SW 1271 (cell line): ENCODE measurements at regions not wholly inside any gene's neighbourhood (a gene's known extent, or its start where the extent isn't known, plus 50 kb on each side); places are given as distances from the start of the nearest gene placed in this dataset.

Experiments used
- DNase-seq, 2 experiments: peaks; one replicate each; lab custom pipeline; 2025; lab: John Stamatoyannopoulos, UW

DNA sequence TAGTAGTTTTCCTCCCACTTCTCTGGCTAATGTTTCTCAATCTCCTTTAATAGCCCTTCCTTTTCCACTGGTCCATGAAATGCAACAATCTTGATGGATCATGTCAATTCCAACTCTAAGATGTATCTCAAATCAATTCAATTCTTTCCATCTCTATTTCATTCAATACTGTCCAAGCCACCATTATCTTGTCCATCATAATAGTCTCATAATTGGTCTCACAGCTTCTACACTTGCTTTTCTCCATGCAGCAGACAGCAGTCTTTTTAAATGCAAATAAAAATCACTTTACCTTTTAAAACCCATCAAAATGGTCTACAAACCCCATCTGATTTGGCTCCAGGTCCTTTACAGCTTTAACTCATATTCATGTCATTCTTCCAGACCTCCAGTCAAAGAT lies 226.6 kb downstream of the EPHA4 start:
- no peak for DNase-seq

DNA sequence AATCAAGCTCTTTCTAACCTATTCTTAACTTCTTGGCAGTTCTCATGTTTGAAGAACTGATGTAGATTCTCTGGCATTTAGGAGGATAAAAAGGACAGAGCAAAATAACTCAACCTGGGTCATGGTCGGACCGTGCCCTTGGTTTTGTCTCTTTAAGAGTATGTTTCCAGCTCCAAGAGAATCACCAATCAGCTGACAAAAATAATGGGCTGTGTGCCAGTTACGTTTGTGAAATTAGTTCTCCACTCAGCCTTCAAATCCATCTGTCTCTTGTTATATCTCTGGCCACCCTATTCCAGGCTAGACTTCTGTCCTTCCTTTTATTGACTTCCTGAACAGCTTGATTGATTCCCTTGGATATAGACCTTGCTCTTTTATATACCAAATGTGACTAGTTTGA lies 225.7 kb downstream of the EPHA4 start:
- no peak for DNase-seq

DNA sequence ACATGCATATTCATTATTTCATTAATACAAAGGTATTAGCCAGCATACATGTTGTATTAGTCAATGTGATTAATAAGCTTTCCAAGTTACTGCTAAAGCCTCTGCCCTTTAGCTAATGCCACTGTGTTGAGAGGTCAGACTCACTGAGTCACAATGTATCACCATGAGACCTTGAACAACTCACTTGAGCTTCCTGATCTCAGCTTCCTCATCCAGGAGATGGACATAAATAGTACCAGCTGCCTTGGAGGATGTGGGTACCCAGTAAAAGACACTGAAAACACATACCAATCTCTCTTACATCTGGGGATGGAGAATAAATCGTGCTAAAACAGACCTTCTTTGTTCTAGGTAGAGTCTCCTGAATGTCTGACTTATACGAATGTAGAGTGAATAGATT lies 224.6 kb downstream of the EPHA4 start:
- DNase-seq, result no peak

DNA sequence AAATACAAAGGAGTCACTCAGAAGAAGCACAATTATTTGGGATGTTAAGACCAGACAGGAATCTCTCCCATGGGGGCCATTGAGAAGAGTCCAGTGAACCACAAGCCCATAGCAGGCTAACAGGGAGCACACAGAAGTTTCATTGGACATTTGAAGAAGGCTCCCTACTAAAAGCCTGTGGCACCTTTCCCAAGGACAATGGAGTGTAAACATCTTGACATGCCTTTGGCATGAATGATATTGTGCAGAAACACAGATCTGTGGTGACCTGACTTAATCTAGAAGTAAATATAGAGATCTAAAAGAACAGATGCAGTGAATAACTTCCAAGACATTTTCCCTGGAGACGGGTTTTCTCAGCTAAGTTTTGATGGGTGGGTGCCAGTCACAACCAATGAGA lies 221.5 kb downstream of the EPHA4 start:
- DNase-seq, result no peak

DNA sequence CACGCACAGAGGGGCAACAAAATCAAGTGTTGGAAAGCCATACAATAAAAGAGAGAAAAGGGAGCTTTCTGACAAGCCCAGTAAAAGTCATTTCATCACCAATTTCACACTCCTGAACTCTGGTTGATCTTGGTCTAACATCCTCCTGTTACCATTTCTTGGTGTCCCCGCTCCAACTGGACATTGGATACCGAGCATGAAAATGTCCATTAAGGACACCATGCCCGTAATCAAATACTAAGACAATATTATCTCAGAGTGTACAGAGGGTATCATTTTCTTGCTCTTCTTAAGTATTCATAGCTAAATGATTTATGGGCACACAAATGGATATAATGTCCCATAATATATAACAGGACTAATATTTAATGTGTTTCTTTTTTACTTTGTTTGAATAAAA lies 218.9 kb downstream of the EPHA4 start:
- no peak for DNase-seq

DNA sequence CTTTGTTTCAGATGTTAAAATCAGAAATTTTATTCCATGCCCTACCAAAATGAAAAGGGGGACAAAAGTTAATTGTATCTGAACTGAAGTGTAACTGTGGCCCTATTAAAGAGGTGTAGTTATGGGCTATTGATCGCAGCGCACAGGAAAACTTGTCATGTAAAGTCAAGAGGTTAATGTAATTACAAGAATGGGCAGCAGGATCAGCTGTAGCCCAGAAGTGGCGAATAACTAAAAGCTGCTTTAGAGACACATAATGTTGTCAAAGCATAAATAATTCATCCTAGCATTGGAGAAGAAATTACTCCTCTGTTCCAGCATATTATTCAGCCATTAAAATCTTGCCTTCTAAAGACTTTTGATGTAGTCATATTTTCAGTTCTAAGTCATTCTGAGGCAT lies 211.8 kb downstream of the EPHA4 start:
- DNase-seq, result no peak

DNA sequence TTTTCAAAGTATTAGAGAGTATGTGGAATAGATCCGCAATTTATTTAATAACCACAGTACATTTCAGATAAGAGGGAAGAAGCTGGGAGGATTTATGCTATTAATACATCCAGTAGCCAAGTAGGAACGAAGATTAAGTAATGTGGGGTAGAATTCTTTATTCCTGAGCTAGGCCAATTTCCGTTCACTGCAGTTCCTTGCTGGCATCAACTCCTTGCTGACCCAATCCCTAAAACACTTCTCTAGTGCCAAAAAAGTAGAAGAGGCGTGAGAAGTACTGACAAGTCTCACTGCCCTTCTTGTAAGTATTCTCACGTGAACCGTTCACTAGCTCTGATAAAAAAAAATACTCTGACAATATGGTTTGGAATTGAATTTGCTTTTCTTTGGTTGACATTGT lies 211.4 kb downstream of the EPHA4 start:
- DNase-seq, result no peak

DNA sequence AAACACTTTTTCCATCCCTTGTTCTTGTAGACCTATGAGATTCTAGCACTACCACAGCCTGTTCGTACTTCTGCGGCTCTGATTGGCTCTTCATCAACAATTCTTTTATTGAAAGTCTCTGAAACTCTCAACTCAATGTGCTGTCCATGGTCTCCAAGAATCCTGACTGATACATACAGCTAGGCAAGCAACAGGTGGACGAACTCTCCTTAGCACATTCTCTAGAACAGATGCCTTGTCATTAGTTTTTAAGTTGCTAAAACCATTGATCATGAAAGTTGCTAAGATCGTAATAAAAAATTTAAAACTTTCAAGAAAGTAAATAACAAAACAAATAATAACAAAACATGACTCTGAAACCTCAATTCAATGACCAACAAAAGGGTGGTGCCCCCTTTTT lies 210.5 kb downstream of the EPHA4 start:
- DNase-seq, result no peak

DNA sequence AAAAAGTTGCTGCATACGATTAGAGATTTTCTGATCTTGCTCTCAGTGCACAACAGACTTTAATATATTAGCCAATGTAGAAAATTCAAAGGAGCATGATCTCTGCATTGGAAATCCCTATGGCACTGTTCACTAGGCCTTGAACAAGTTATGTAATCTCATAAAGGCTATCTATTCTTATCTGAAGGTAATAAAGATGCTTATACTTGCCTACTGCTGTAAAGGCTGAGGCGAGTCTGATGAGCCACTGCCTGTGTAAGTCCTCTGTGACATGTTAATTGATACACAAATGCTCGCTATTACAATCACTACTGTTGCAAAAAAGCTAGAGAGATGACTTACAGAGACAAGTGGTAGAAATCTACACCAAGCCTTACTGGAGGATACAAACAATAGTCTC lies 207.4 kb downstream of the EPHA4 start:
- DNase-seq, result no peak
